ENCODE measurements at regions not wholly inside any gene's neighbourhood (a gene's known extent, or its start where the extent isn't known, plus 50 kb on each side); places are given as distances from the start of the nearest gene placed in this dataset.
"Not testable (repeated sequence)": the region's sequence is repeated elsewhere in the genome, so short reads cannot be mapped to it uniquely, and the experiment has no call there.

DNA sequence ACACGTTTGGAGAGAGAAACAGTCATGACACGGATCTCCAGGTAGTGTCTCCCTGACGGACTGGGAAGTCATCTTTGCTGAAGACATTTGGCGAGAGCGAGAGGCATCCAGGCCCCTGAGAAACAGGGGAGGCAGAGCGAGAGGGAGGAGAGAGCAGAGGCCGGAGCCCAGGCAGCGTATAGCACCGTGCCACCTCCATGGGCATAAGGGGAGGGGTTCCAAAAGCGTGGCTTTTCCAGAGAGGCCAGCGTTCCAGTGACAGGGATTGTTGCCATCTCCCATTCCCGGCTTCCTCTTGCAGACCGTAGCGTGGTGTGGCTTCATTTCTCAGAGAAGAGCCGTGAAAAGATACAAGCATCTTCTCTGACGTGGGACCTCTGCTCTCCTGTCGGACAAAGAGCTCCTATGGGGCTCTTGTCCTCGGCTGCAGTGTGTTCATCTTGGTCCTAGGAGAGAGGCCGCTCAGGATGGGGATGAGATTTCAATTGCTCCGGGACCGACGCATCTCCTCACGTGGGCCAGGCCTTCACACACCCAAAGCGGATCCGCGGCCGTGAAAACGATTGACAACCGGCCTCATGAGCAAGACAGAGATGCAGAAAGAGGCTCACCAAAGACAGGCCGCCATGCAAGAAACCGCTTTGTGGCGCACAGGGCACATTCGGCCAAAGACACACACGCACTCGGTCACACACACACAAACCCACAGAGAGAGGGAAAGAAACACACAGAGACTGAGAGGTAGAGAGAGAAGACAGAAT is 170.5 kb upstream of the ZNF337 start:
- H3K9me3 Mint-ChIP-seq; intact Hi-C loops (cut with micrococcal nuclease); H3K27ac Mint-ChIP-seq; H3K36me3 Mint-ChIP-seq (ENCODE audit: low read depth); DNase-seq: not testable (repeated sequence)
- peaks cover 52% of the 10 kb centered on the region for H3K27me3 Mint-ChIP-seq
- peaks cover 27% of the 10 kb centered on the region for H3K4me1 Mint-ChIP-seq
- peak overlapping the region; percentile 64 for H3K4me3 Mint-ChIP-seq

GRCh38 chr20:25865715-25866656 is 169.3 kb upstream of the ZNF337 start:
- no peaks in the 10 kb centered on the region for H3K36me3 Mint-ChIP-seq (ENCODE audit: low read depth)
- H3K9me3 Mint-ChIP-seq = no peaks in the 10 kb centered on the region
- peaks cover 63% of the 10 kb centered on the region for H3K27me3 Mint-ChIP-seq
- intact Hi-C loops (cut with micrococcal nuclease) = no loop called here
- H3K4me1 Mint-ChIP-seq = peaks cover 32% of the 10 kb centered on the region
- H3K4me3 Mint-ChIP-seq = peak overlapping the region; percentile 75
- peak; percentile 92 for DNase-seq
- H3K27ac Mint-ChIP-seq = no peak overlapping the region

- peak overlapping the region; percentile 75 for H3K4me3 Mint-ChIP-seq
- H3K9me3 Mint-ChIP-seq; H3K36me3 Mint-ChIP-seq (ENCODE audit: low read depth); intact Hi-C loops (cut with micrococcal nuclease); DNase-seq; H3K27ac Mint-ChIP-seq: not testable (repeated sequence)
- H3K27me3 Mint-ChIP-seq = peaks cover 70% of the 10 kb centered on the region
- peaks cover 40% of the 10 kb centered on the region for H3K4me1 Mint-ChIP-seq
Observed at GRCh38 chr20:25864963-25865714, 168.5 kb upstream of the ZNF337 start.

DNA sequence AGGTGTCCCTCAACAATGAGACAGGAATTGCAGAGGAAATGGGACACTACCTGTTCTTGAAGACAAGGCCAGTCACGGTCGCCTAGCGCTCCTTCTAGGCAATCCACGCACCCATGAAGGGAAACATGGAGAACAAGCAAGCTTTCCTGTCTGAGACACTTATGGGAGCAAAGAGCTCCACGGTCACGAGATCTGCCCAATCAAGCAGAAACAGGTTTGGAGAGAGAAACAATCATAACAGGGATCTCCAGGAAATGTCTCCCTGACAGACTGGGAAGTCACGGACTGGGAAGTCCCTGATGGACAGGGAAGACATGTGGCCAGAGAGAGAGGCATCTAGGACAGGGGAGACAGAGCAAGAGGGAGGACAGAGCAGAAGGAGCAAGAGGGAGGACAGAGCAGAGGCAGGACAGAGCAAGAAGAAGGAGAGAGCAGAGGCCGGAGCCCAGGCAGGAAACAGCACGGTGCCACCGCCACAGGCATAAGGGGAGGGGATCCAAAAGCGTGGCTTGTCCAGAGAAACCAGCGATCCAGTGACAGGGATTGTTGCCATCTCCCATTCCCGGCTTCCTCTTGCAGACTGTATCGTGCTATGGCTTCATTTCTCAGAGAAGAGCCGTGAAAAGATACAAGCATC is 167.8 kb upstream of the ZNF337 start:
- DNase-seq = peak; percentile 60
- no peak overlapping the region for H3K27ac Mint-ChIP-seq
- peaks cover 77% of the 10 kb centered on the region for H3K27me3 Mint-ChIP-seq
- intact Hi-C loops (cut with micrococcal nuclease) = no loop called here
- H3K4me1 Mint-ChIP-seq = peaks cover 44% of the 10 kb centered on the region
- H3K4me3 Mint-ChIP-seq = peak overlapping the region; percentile 14
- H3K36me3 Mint-ChIP-seq (ENCODE audit: low read depth) = no peaks in the 10 kb centered on the region
- no peaks in the 10 kb centered on the region for H3K9me3 Mint-ChIP-seq

- Mint-ChIP-seq H3K36me3 (ENCODE audit: low read depth) (no peaks in the 10 kb centered on the region), H3K27me3 (peaks cover 80% of the 10 kb centered on the region), H3K4me1 (peaks cover 48% of the 10 kb centered on the region), H3K27ac (no peak overlapping the region), H3K9me3 (no peaks in the 10 kb centered on the region), H3K4me3 (peak overlapping the region; percentile 56)
- intact Hi-C loops (cut with micrococcal nuclease) = no loop called here
- no peak for DNase-seq
Observed at GRCh38 chr20:25863536-25864325, 167.1 kb upstream of the ZNF337 start.

- H3K36me3 Mint-ChIP-seq (ENCODE audit: low read depth); H3K9me3 Mint-ChIP-seq; intact Hi-C loops (cut with micrococcal nuclease): not testable (repeated sequence)
- H3K27me3 Mint-ChIP-seq = peaks cover 83% of the 10 kb centered on the region
- H3K4me3 Mint-ChIP-seq = peak overlapping the region; percentile 56
- H3K4me1 Mint-ChIP-seq = peaks cover 52% of the 10 kb centered on the region
- H3K27ac Mint-ChIP-seq = peak overlapping the region; percentile 25
- DNase-seq = peak; percentile 95
Observed at GRCh38 chr20:25862967-25863530, 166.4 kb upstream of the ZNF337 start.

- Mint-ChIP-seq H3K9me3 (no peaks in the 10 kb centered on the region), H3K36me3 (ENCODE audit: low read depth) (peaks cover 1% of the 10 kb centered on the region), H3K4me1 (peaks cover 47% of the 10 kb centered on the region), H3K27me3 (peaks cover 76% of the 10 kb centered on the region), H3K4me3 (peak overlapping the region; percentile 61), H3K27ac (peak overlapping the region; percentile 31)
- intact Hi-C loops (cut with micrococcal nuclease) = no loop called here
- DNase-seq = peak; percentile 58
Observed at GRCh38 chr20:25860531-25861150, 164.0 kb upstream of the ZNF337 start.

DNA sequence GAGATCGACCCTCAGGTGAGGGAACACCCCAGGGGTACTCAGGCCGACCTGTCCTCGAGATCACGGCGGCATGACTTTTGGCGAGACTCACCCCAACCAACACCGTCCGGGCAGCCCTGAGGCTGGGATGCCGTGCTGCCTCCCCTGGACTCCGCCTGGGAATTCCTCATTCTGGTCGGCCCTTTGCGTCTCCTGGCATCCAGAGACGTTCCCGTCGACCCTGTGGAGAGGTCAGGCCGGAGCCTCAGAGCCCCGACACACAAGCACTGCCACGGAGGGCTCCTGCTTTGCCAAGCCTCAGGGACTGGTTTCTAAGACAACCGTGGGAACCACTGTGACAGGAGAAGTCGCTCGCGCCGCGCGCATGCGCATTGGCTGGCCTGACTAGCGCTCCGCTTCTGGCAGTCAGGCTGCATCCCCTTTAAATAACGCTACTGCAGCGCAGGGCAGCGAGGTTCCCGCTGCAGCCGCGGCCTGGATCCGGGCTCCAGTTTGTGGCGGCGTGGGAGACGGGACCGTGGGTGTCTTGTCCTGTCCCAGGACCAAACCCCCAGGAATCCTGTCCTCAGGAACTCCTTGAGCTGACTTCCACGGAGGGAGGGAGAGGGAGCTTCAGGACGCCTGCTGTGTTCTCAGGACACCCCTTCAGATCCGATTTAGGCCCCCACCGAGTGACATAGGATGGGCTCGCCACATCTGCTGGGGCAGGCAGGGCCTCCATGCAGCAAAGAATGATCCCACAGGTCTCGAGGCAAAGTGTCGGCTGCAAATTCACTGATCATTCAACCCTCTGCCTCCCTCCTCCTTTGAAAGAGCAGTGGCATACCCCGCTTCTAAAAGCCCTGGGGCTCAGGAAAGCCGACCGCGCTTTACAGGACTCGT is 163.2 kb upstream of the ZNF337 start:
- Mint-ChIP-seq H3K9me3 (no peaks in the 10 kb centered on the region), H3K27me3 (peaks cover 69% of the 10 kb centered on the region), H3K36me3 (ENCODE audit: low read depth) (peaks cover 1% of the 10 kb centered on the region), H3K4me3 (peak overlapping the region; percentile 61), H3K27ac (peak overlapping the region; percentile 7), H3K4me1 (peaks cover 40% of the 10 kb centered on the region)
- intact Hi-C loops (cut with micrococcal nuclease) = no loop called here
- peak; percentile 95 for DNase-seq

DNA sequence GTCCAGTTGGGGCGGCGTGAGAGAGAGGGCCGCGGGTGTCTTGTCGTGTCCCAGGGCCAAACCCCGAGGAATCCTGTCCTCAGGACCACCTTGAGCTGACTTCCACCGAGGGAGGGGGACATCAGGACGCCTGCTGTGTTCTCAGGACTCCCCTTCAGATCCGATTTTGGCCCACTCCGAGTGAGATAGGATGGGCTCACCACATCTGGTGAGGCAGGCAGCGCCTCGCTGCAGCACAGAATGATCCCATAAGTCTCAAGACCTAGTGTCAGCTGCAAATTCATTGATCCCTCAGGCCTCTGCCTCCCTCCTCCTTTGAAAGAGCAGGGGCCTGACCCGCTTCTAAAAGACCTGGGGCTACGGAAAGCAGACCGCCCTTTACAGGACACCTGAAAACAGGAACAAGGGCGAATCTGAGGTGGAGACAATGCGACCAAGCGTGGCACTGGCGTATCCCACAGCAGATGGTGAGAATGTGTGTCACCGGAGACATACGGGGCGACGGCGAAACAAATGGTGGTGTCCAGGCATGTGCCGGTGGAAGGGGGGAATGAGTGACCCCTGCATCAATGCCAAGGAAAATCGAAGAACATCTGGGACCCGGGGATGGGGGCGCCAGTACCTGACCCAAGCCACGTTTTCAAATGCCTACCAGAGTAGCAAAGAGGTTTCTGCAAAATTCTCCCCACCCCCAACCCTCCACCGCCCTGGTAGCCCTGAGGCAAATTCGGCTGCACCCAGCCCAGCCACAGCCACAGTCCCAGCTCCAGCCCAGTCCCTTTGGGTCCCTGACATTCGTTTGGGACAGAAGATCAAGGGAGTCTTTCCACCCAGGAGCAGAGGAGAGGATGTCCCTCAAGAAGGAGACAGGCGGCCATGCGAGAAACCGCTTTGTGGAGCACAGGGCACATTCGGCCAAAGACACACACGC is 162.1 kb upstream of the ZNF337 start:
- peak overlapping the region; percentile 76 for H3K4me3 Mint-ChIP-seq
- intact Hi-C loops (cut with micrococcal nuclease) = no loop called here
- peaks cover 1% of the 10 kb centered on the region for H3K36me3 Mint-ChIP-seq (ENCODE audit: low read depth)
- no peaks in the 10 kb centered on the region for H3K9me3 Mint-ChIP-seq
- DNase-seq = peak; percentile 62
- H3K27ac Mint-ChIP-seq = peak overlapping the region; percentile 7
- peaks cover 44% of the 10 kb centered on the region for H3K4me1 Mint-ChIP-seq
- peaks cover 59% of the 10 kb centered on the region for H3K27me3 Mint-ChIP-seq

- H3K9me3 Mint-ChIP-seq; H3K27ac Mint-ChIP-seq; intact Hi-C loops (cut with micrococcal nuclease); H3K36me3 Mint-ChIP-seq (ENCODE audit: low read depth); DNase-seq: not testable (repeated sequence)
- H3K4me1 Mint-ChIP-seq = peaks cover 45% of the 10 kb centered on the region
- peaks cover 48% of the 10 kb centered on the region for H3K27me3 Mint-ChIP-seq
- H3K4me3 Mint-ChIP-seq = peak overlapping the region; percentile 76
Observed at GRCh38 chr20:25857091-25857788, 160.6 kb upstream of the ZNF337 start.

Measured in activated CD4-positive, alpha-beta T cell treated with anti-CD3 and anti-CD28 coated beads, Interleukin-2, amount 10 ng/mL, durations not matched to agents 24 days and 14 days (primary cell).